K562 (cell line): ENCODE measurements at regions not wholly inside any gene's neighbourhood (a gene's known extent, or its start where the extent isn't known, plus 50 kb on each side); places are given as distances from the start of the nearest gene placed in this dataset.

Source experiments
- ATAC-seq: fragments of 200-7000 bp; cut with Tn5 transposase; 3 replicates; pipeline ENCODE4 v1.9.1; 2020; ENCODE audit warnings: moderate library complexity
- BruUV-seq: library from RNA; stranded (reverse); fragments of 400-500 nt; replicated peaks from 2 replicates; lab custom pipeline; 2021; lab: Mats Ljungman, UMichigan
- CTCF ChIA-PET: fragments of 300-600 bp; formaldehyde crosslinking; extraction: SDS; loops from one replicate; lab custom pipeline; 2021; ENCODE audit warnings: low intra/inter-chr PET ratio; lab: Yijun Ruan, JAX
- POLR2A ChIA-PET: fragments of 300-600, 350-650 bp; sonication (Branson Sonifier 250); formaldehyde crosslinking; extraction: SDS; loops from one replicate; lab custom pipeline; 2021; ENCODE audit warnings: antibody characterized with exemption, inconsistent platforms; lab: Yijun Ruan, JAX
- DNase-seq, 4 experiments: peaks; one replicate each; pipeline versions ENCODE4 v3.0.0 to v3.0.0-alpha.2; 2011 to 2018; ENCODE audit warnings: low spot score in 3 of 4, mixed read lengths in 3 of 4; ENCODE audit errors: extremely low read depth in 1 of 4
- FAIRE-seq: peaks from 2 replicates; lab custom pipeline; 2011; peaks lifted over from hg19 to GRCh38; lab: Jason Lieb, UNC
- H2AFZ ChIP-seq: 2 replicates; pipeline ENCODE4 v1.6.0; 2011; ENCODE audit warnings: low read depth, low read length, control low read depth, inconsistent platforms
- H3K27ac ChIP-seq: fragments of 200-600 bp; 3 replicates; pipeline ENCODE4 v1.8.0; 2011; ENCODE audit warnings: low read depth, mild to moderate bottlenecking, control low read depth, inconsistent platforms, low read length, moderate library complexity, mixed read lengths; ENCODE audit errors: extremely low read depth
- H3K27me3 ChIP-seq, 2 experiments: fragments of 300-600 bp in 1 of 2; 2 replicates in 1 of 2; 3 replicates in 1 of 2; pipeline versions ENCODE4 v1.6.0 to v1.8.0; 2011; ENCODE audit warnings: inconsistent platforms in 2 of 2, low read length in 2 of 2, mild to moderate bottlenecking in 1 of 2, mixed read lengths in 1 of 2, moderate library complexity in 1 of 2; ENCODE audit not compliant: control insufficient read depth in 2 of 2, insufficient read depth in 2 of 2
- H3K36me3 ChIP-seq: fragments of 300-600 bp; 3 replicates; pipeline ENCODE4 v1.8.0; 2011; ENCODE audit warnings: mild to moderate bottlenecking, low read length, inconsistent platforms; ENCODE audit not compliant: control insufficient read depth, insufficient read depth
- H3K4me1 ChIP-seq, 2 experiments: fragments of 200-600 bp in 1 of 2; replicated peaks in 1 of 2; 2 replicates in 1 of 2; 3 replicates in 1 of 2; pipeline versions ENCODE4 v1.5.1 to v1.8.0; 2011; ENCODE audit warnings: inconsistent platforms in 2 of 2, low read length in 2 of 2, mild to moderate bottlenecking in 1 of 2, mixed read lengths in 1 of 2, moderate library complexity in 1 of 2; ENCODE audit not compliant: control insufficient read depth in 2 of 2, insufficient read depth in 2 of 2
- H3K4me2 ChIP-seq: 2 replicates; pipeline ENCODE4 v1.6.1; 2011; ENCODE audit warnings: low read length, control low read depth, inconsistent platforms, mixed read lengths; ENCODE audit not compliant: insufficient read depth
- H3K4me3 ChIP-seq: fragments of 200-600 bp; sonication (generic), shearing (Covaris generic); 2 replicates; pipeline ENCODE4 v1.5.1; 2016; ENCODE audit warnings: control low read depth, inconsistent platforms
- H3K79me2 ChIP-seq: fragments of 200-600 bp; 3 replicates; pipeline ENCODE4 v1.8.0; 2011; ENCODE audit warnings: low read length, inconsistent platforms; ENCODE audit not compliant: control insufficient read depth, insufficient read depth
- H3K9ac ChIP-seq, 2 experiments: 2 replicates each; pipeline versions ENCODE4 v1.6.0 to v1.6.1; 2011; ENCODE audit warnings: low read depth in 2 of 2, low read length in 2 of 2, control low read depth in 1 of 2, inconsistent platforms in 1 of 2, mild to moderate bottlenecking in 1 of 2, mixed read lengths in 1 of 2; ENCODE audit not compliant: insufficient read depth in 1 of 2
- H3K9me1 ChIP-seq: one replicate; pipeline ENCODE4 v1.6.0; 2011; ENCODE audit warnings: inconsistent platforms, mild to moderate bottlenecking, low read length, moderate library complexity; ENCODE audit not compliant: control insufficient read depth, insufficient read depth
- H3K9me3 ChIP-seq: replicated peaks from 2 replicates; pipeline ENCODE4 v1.5.1; 2011; ENCODE audit warnings: low read depth, low read length, inconsistent platforms; ENCODE audit not compliant: control insufficient read depth, insufficient read depth
- H4K20me1 ChIP-seq: replicated peaks from 2 replicates; pipeline ENCODE4 v1.6.1; 2011; ENCODE audit warnings: low read length, inconsistent platforms, mixed read lengths; ENCODE audit not compliant: control insufficient read depth, insufficient read depth
- COPS2 ChIP-seq: fragments of 450-650 bp; conservative IDR thresholded peaks from 2 replicates; pipeline ENCODE4 v1.6.1; 2016; ENCODE audit warnings: mild to moderate bottlenecking, moderate library complexity
- IFI16 ChIP-seq: fragments of 250-450 bp; sonication (Bioruptor Pico); IDR thresholded peaks from 2 replicates; pipeline ENCODE4 v2.1.2; 2022; ENCODE audit warnings: mild to moderate bottlenecking, inconsistent platforms
- JUND ChIP-seq, 2 experiments: IDR thresholded peaks; 2 replicates in 1 of 2; 3 replicates in 1 of 2; pipeline ENCODE4 v1.6.1; 2011; ENCODE audit warnings: borderline replicate concordance in 2 of 2, low read depth in 2 of 2, low read length in 2 of 2, improper control_type of control experiment in 1 of 2, missing biosample characterization in 1 of 2, missing genetic modification characterization in 1 of 2, missing genetic modification reagents in 1 of 2
- KDM2B ChIP-seq: fragments of 250-450 bp; sonication (Bioruptor Pico); IDR thresholded peaks from 2 replicates; pipeline ENCODE4 v1.8.0; 2021; ENCODE audit warnings: mild to moderate bottlenecking, moderate library complexity
- MCM2 ChIP-seq: fragments of 450-650 bp; IDR thresholded peaks from 2 replicates; pipeline ENCODE4 v1.6.1; 2017; ENCODE audit warnings: low read depth, mild to moderate bottlenecking
- MXI1 ChIP-seq: IDR thresholded peaks from 2 replicates; pipeline ENCODE4 v1.6.1; 2011; ENCODE audit warnings: low read depth, mild to moderate bottlenecking, improper control_type of control experiment, low read length
- PTTG1 ChIP-seq: fragments of 450-650 bp; IDR thresholded peaks from 2 replicates; pipeline ENCODE4 v1.6.1; 2016; ENCODE audit warnings: low read depth, mild to moderate bottlenecking, missing genetic modification characterization, missing compliant biosample characterization
- SMAD3 ChIP-seq: fragments of 450-650 bp; formaldehyde crosslinking; conservative IDR thresholded peaks from 2 replicates; pipeline ENCODE4 v1.4.0; 2020; ENCODE audit warnings: mild to moderate bottlenecking
- TCF3 ChIP-seq: sonication (generic); formaldehyde crosslinking; IDR thresholded peaks from 2 replicates; pipeline ENCODE4 v1.4.0; 2020; ENCODE audit warnings: mild to moderate bottlenecking, missing genetic modification reagents
- ZNF232 ChIP-seq: sonication (generic); formaldehyde crosslinking; IDR thresholded peaks from 2 replicates; pipeline ENCODE4 v1.8.0; 2022; ENCODE audit warnings: mild to moderate bottlenecking, missing genetic modification reagents
- ZNF785 ChIP-seq: fragments of 250-450 bp; sonication (Bioruptor Pico); IDR thresholded peaks from 2 replicates; pipeline ENCODE4 v1.4.0; 2020; ENCODE audit warnings: mild to moderate bottlenecking
- ZNF830 ChIP-seq: fragments of 250-450 bp; sonication (Bioruptor Pico); IDR thresholded peaks from 2 replicates; pipeline ENCODE4 v1.5.0; 2021; ENCODE audit warnings: mild to moderate bottlenecking
- WGBS: fragments of 100-300 bp; shearing (Covaris generic); methylation state at CpG from one replicate; pipeline ENCODE4 v1.1.6; 2016; ENCODE audit warnings: low coverage, mixed read lengths; ENCODE audit not compliant: insufficient coverage; ENCODE audit errors: missing lambda C conversion rate; 5-methylcytosine and 5-hydroxymethylcytosine counted together
- in situ Hi-C: fragments of 300-500 bp; cut with MboI; formaldehyde crosslinking; loops from 4 replicates; pipeline ENCODE4 v1.15.0; 2018; ENCODE audit warnings: inconsistent platforms, mixed read lengths
- intact Hi-C: fragments of 100-400 bp; cut with micrococcal nuclease; formaldehyde crosslinking; loops from 2 replicates; pipeline ENCODE4 v1.14.2; 2022
- TF ChIP-seq, protein P1 (sequence below): fragments of 450-650 bp; IDR thresholded peaks from 2 replicates; pipeline ENCODE4 v1.7.0; 2016; ENCODE audit warnings: borderline replicate concordance

DNA sequence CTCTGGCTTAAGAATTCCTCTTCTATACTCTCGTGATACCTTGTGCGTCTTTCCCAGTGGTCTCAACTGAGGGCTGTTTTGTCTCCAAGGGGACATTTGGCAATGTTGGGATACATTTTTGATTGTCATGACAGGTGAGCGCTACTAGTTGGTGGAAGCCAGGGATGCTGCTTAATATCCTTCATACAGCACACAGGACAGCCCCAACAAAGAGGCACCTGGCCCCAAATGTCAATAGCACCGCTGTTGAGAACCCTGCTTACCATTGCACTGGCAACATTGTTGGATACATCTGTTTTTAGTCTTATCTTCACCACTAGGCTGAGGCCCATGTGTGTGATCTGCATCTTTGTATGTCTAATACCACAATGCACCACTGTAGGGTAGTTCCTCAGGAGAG, 114.1 kb downstream of the C9orf152 start:
- TF ChIP-seq MCM2 (no peak), MXI1 (no peak), COPS2 (no peak), SMAD3 (CRISPR knock-in tag) (no peak), ZNF785 (CRISPR knock-in tag) (no peak), IFI16 (CRISPR knock-in tag) (no peak), JUND (IDR thresholded peaks at IDR 0.05; ENCODE audit: borderline replicate concordance, low read depth, low read length) (no peak), JUND (tag; IDR thresholded peaks at IDR 0.05; ENCODE audit: borderline replicate concordance, low read depth, low read length) (no peak), KDM2B (CRISPR knock-in tag) (no peak), PTTG1 (tag) (no peak), ZNF830 (CRISPR knock-in tag) (no peak), TCF3 (CRISPR knock-in tag) (no peak), ZNF232 (CRISPR knock-in tag) (no peak)
- TF ChIP-seq, protein P1, sequence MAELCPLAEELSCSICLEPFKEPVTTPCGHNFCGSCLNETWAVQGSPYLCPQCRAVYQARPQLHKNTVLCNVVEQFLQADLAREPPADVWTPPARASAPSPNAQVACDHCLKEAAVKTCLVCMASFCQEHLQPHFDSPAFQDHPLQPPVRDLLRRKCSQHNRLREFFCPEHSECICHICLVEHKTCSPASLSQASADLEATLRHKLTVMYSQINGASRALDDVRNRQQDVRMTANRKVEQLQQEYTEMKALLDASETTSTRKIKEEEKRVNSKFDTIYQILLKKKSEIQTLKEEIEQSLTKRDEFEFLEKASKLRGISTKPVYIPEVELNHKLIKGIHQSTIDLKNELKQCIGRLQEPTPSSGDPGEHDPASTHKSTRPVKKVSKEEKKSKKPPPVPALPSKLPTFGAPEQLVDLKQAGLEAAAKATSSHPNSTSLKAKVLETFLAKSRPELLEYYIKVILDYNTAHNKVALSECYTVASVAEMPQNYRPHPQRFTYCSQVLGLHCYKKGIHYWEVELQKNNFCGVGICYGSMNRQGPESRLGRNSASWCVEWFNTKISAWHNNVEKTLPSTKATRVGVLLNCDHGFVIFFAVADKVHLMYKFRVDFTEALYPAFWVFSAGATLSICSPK = no peak
- no peaks in the 10 kb centered on the region for H3K36me3 ChIP-seq
- FAIRE-seq = no peak
- ATAC-seq = no peak
- POLR2A ChIA-PET = no interaction called here
- no peaks in the 10 kb centered on the region for H3K4me1 ChIP-seq
- no peak overlapping the region for H3K27ac ChIP-seq
- no peaks in the 10 kb centered on the region for H3K79me2 ChIP-seq
- in situ Hi-C loops (no loop called here), intact Hi-C loops (no loop called here)
- no peak overlapping the region for H3K4me3 ChIP-seq
- no peaks in the 10 kb centered on the region; a peak in 1 of 5 replicates for H3K27me3 ChIP-seq
- CTCF ChIA-PET = no interaction called here
- H3K4me2 ChIP-seq = no peak overlapping the region
- H2AFZ ChIP-seq = no peak overlapping the region
- no peaks in the 10 kb centered on the region for H3K9me1 ChIP-seq
- WGBS = 2% methylated on average over 4 of the region's 4 CpGs
- DNase-seq = no peak
- no peak overlapping the region for H3K9ac ChIP-seq
- H4K20me1 ChIP-seq = no peaks in the 10 kb centered on the region
- BruUV-seq = no TSS peak
- no peaks in the 10 kb centered on the region for H3K9me3 ChIP-seq
